HepG2 (cell line): ENCODE measurements at regions not wholly inside any gene's neighbourhood (a gene's known extent, or its start where the extent isn't known, plus 50 kb on each side); places are given as distances from the start of the nearest gene placed in this dataset.

Experiments
- ATAC-seq: fragments of 200-7000 bp; cut with Tn5 transposase; 3 replicates; pipeline ENCODE4 v1.9.1; 2020; ENCODE audit warnings: mild to moderate bottlenecking, moderate library complexity
- BruUV-seq: library from RNA; stranded (reverse); fragments of 400-500 nt; replicated peaks from 2 replicates; lab custom pipeline; 2021; lab: Mats Ljungman, UMichigan
- CTCF ChIA-PET: fragments of 300-600 bp; formaldehyde crosslinking; extraction: SDS; loops from one replicate; lab custom pipeline; 2021; ENCODE audit warnings: low total read pairs, inconsistent platforms, low intra/inter-chr PET ratio; lab: Yijun Ruan, JAX
- POLR2A ChIA-PET: fragments of 350-600 bp; sonication (Branson Sonifier 250); formaldehyde crosslinking; loops from one replicate; lab custom pipeline; 2020; ENCODE audit warnings: antibody characterized with exemption, inconsistent platforms; lab: Yijun Ruan, JAX
- DNase-seq: peaks from one replicate; pipeline ENCODE4 v3.0.0-alpha.2; 2015; ENCODE audit warnings: low spot score
- FAIRE-seq: peaks from 3 replicates; lab custom pipeline; 2011; peaks lifted over from hg19 to GRCh38; lab: Jason Lieb, UNC
- H2AFZ ChIP-seq: one replicate; pipeline ENCODE4 v1.6.1; 2011; ENCODE audit warnings: low read length, inconsistent platforms
- H3K27ac ChIP-seq: fragments of 300-600 bp; 3 replicates; pipeline ENCODE4 v1.8.0; 2011; ENCODE audit warnings: mixed run types, mild to moderate bottlenecking, mixed read lengths, low read length, inconsistent platforms; ENCODE audit not compliant: insufficient read depth; ENCODE audit errors: extremely low read length
- H3K27me3 ChIP-seq, 2 experiments: fragments of 200-600 bp in 1 of 2; 2 replicates in 1 of 2; 3 replicates in 1 of 2; pipeline versions ENCODE4 v1.6.0 to v1.8.0; 2011; ENCODE audit warnings: low read length in 2 of 2, mild to moderate bottlenecking in 2 of 2, moderate library complexity in 2 of 2, inconsistent platforms in 1 of 2; ENCODE audit not compliant: insufficient read depth in 2 of 2, control insufficient read depth in 1 of 2
- H3K36me3 ChIP-seq, 2 experiments: fragments of 200-600 bp in 1 of 2; replicated peaks in 1 of 2; 2 replicates in 1 of 2; 3 replicates in 1 of 2; pipeline versions ENCODE4 v1.5.1 to v1.8.0; 2011; ENCODE audit warnings: low read length in 2 of 2, inconsistent platforms in 1 of 2; ENCODE audit not compliant: insufficient read depth in 2 of 2, control insufficient read depth in 1 of 2
- H3K4me1 ChIP-seq: 2 replicates; pipeline ENCODE4 v1.5.1; 2012; ENCODE audit warnings: low read length, inconsistent platforms; ENCODE audit not compliant: insufficient read depth
- H3K4me2 ChIP-seq: 2 replicates; pipeline ENCODE4 v1.6.0; 2011; ENCODE audit warnings: low read depth, low read length, inconsistent platforms
- H3K4me3 ChIP-seq, 3 experiments: fragments of 200-600 bp in 1 of 3; sonication (generic), shearing (Covaris generic) in 1 of 3; replicated peaks in 1 of 3; 2 replicates each; pipeline ENCODE4 v1.5.1; 2011 to 2016; ENCODE audit warnings: low read length in 3 of 3, inconsistent platforms in 2 of 3, low read depth in 2 of 3, mild to moderate bottlenecking in 2 of 3, control low read depth in 1 of 3, mixed read lengths in 1 of 3; ENCODE audit not compliant: insufficient read depth in 1 of 3
- H3K79me2 ChIP-seq: one replicate; pipeline ENCODE4 v1.6.1; 2011; ENCODE audit warnings: low read length, inconsistent platforms; ENCODE audit not compliant: insufficient read depth
- H3K9ac ChIP-seq: 2 replicates; pipeline ENCODE4 v1.6.0; 2011; ENCODE audit warnings: mild to moderate bottlenecking, low read depth, low read length, inconsistent platforms; ENCODE audit not compliant: insufficient read depth
- H3K9me3 ChIP-seq: 2 replicates; pipeline ENCODE4 v1.5.1; 2012; ENCODE audit warnings: mild to moderate bottlenecking, low read length
- H4K20me1 ChIP-seq: 2 replicates; pipeline ENCODE4 v1.6.0; 2011; ENCODE audit warnings: inconsistent platforms, mild to moderate bottlenecking, low read length, moderate library complexity; ENCODE audit not compliant: insufficient read depth
- CAMTA2 ChIP-seq: sonication (generic); formaldehyde crosslinking; IDR thresholded peaks from 2 replicates; pipeline ENCODE4 v1.4.0; 2020; ENCODE audit warnings: mild to moderate bottlenecking, missing genetic modification reagents, borderline replicate concordance
- KDM5A ChIP-seq: fragments of 200-600 bp; sonication (generic); IDR thresholded peaks from 2 replicates; pipeline ENCODE4 v1.7.0; 2018; ENCODE audit warnings: antibody characterized with exemption, mild to moderate bottlenecking, low read length, borderline replicate concordance
- ZBTB38 ChIP-seq: sonication (generic); formaldehyde crosslinking; IDR thresholded peaks from 2 replicates; pipeline ENCODE4 v1.5.1; 2020; ENCODE audit warnings: mild to moderate bottlenecking, missing genetic modification reagents
- ZNF446 ChIP-seq: sonication (generic); formaldehyde crosslinking; IDR thresholded peaks from 2 replicates; pipeline ENCODE4 v1.5.0; 2020; ENCODE audit warnings: mild to moderate bottlenecking, missing genetic modification reagents
- ZNF792 ChIP-seq: IDR thresholded peaks from 2 replicates; pipeline ENCODE4 v1.6.1; 2016
- WGBS: methylation state at CpG from one replicate; pipeline ENCODE4 v1.1.6; 2017; ENCODE audit warnings: low lambda C conversion rate; 5-methylcytosine and 5-hydroxymethylcytosine counted together
- in situ Hi-C: cut with HindIII; loops from 2 replicates; pipeline ENCODE4 v1.10.0; 2017; ENCODE audit warnings: low pct_unique_long_range_greater_than_20kb; ENCODE audit not compliant: extremely low pct_ligation_motif_present
- intact Hi-C: fragments of 100-400 bp; cut with micrococcal nuclease; formaldehyde crosslinking; loops from one replicate; pipeline ENCODE4 v1.10.0; 2022; ENCODE audit not compliant: unreplicated experiment
- TF ChIP-seq, protein P1 (sequence below): sonication (generic); formaldehyde crosslinking; conservative IDR thresholded peaks from 2 replicates; pipeline ENCODE4 v1.5.0; 2020; ENCODE audit warnings: missing genetic modification reagents
- TF ChIP-seq, protein P2 (sequence below): sonication (generic); formaldehyde crosslinking; IDR thresholded peaks from 2 replicates; pipeline ENCODE4 v1.5.0; 2020; ENCODE audit warnings: missing genetic modification reagents

DNA sequence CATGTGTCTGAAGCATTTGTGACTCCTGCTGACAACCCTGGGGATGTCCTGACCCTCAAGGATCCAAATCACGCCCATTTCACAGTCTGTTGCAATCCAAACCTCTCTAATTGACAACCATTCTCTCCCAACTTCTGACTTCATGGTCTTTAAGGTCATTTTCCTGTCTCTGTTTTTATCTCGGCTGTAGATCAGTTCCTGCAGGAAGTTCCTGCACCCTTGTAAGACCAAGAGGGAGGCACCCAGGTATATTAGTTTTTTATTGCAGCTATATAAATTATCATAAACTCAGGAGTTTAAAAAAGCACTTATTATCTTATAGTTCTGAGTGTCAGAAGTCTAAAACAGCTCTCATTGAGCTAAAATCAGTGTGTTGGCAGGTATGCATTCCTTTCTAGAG lies 166.8 kb downstream of the BTBD3 start (continued):
- TF ChIP-seq, protein P1, sequence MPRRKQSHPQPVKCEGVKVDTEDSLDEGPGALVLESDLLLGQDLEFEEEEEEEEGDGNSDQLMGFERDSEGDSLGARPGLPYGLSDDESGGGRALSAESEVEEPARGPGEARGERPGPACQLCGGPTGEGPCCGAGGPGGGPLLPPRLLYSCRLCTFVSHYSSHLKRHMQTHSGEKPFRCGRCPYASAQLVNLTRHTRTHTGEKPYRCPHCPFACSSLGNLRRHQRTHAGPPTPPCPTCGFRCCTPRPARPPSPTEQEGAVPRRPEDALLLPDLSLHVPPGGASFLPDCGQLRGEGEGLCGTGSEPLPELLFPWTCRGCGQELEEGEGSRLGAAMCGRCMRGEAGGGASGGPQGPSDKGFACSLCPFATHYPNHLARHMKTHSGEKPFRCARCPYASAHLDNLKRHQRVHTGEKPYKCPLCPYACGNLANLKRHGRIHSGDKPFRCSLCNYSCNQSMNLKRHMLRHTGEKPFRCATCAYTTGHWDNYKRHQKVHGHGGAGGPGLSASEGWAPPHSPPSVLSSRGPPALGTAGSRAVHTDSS: no peak
- no peak for TF ChIP-seq CAMTA2 (CRISPR knock-in tag)
- no peak for TF ChIP-seq ZBTB38 (CRISPR knock-in tag)
- no peak for TF ChIP-seq KDM5A

DNA sequence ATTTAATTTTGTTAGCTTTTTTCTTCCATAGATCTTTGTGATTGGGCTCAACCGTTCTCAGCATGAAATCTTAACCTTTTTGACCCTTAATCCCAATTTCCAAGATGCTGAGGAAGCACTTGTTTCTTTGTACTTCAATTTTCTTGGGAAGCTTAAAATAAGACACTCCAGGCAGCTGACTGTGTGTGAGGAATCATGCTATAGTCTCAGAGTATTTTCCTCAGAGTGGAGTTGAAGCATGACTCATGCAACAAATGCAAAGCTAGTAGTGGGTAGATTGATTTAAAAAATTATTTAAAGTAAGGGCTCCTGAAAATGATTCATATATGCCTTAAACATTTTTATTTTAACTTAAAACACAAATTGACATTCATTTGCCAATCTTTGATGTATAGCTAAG lies 168.7 kb downstream of the BTBD3 start:
- FAIRE-seq: no peak
- H3K36me3 ChIP-seq: no peaks in the 10 kb centered on the region
- 0% methylated on average over 1 of the region's 1 CpG for WGBS
- no peak overlapping the region for H2AFZ ChIP-seq
- in situ Hi-C loops (no loop called here), intact Hi-C loops (no loop called here)
- H3K4me1 ChIP-seq: no peaks in the 10 kb centered on the region
- H3K27me3 ChIP-seq: no peaks in the 10 kb centered on the region
- no peak overlapping the region for H3K27ac ChIP-seq
- no peaks in the 10 kb centered on the region for H3K79me2 ChIP-seq
- H3K9me3 ChIP-seq: no peaks in the 10 kb centered on the region
- no peaks in the 10 kb centered on the region for H4K20me1 ChIP-seq
- no TSS peak for BruUV-seq
- TF ChIP-seq ZNF446 (CRISPR knock-in tag) (no peak), ZNF792 (CRISPR knock-in tag) (no peak)
- TF ChIP-seq, protein P2, sequence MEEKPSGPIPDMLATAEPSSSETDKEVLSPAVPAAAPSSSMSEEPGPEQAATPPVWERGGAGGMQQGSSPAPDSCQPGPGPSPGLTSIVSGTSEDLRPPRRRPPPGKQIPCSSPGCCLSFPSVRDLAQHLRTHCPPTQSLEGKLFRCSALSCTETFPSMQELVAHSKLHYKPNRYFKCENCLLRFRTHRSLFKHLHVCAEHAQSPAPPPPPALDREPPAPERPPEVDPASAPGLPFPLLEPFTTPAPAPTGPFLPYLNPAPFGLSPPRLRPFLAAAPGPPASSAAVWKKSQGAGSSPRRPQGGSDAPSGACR (CRISPR knock-in tag): no peak
- TF ChIP-seq, all 625 proteins: peak for 0
- ATAC-seq (no peak), DNase-seq (no peak)
- Histone ChIP-seq H3K4me3 (no peak overlapping the region), H3K9ac (no peak overlapping the region), H3K4me2 (no peak overlapping the region)
- ChIA-PET POLR2A (no interaction called here), CTCF (no interaction called here)
